Spleen (tissue), 7 donors: ENCODE measurements at regions not wholly inside any gene's neighbourhood (a gene's known extent, or its start where the extent isn't known, plus 50 kb on each side); places are given as distances from the start of the nearest gene placed in this dataset.

Source experiments
- CTCF ChIP-seq, 11 experiments: fragments of 200-600 bp in 7 of 11; fragments of 450-650 bp in 4 of 11; sonication (generic) in 4 of 11; IDR thresholded peaks in 8 of 11; conservative IDR thresholded peaks in 3 of 11; 1 replicate in 7 of 11; 2 replicates in 4 of 11; pipeline versions ENCODE4 v1.4.0 to v1.8.0; 2016 to 2021; ENCODE audit warnings: antibody characterized with exemption in 11 of 11, inconsistent platforms in 4 of 11, mild to moderate bottlenecking in 1 of 11
- POLR2A ChIP-seq, 3 donors: fragments of 450-650 bp; IDR thresholded peaks; one replicate each; pipeline ENCODE4 v1.5.1; 2017; ENCODE audit warnings: antibody characterized with exemption in 3 of 3, mild to moderate bottlenecking in 1 of 3
- POLR2AphosphoS5 ChIP-seq, 3 donors: sonication (generic); formaldehyde crosslinking; IDR thresholded peaks; one replicate each; pipeline ENCODE4 v1.5.1; 2017; ENCODE audit warnings: antibody characterized with exemption in 3 of 3
- donor health status: DM: no; HTN: no; CAD: no; lungs with moderate emphysema.
- donor health status: DM: no; HTN: no; CAD: no.
- donor health status: DM: no; HTN: no; CAD: no.

DNA sequence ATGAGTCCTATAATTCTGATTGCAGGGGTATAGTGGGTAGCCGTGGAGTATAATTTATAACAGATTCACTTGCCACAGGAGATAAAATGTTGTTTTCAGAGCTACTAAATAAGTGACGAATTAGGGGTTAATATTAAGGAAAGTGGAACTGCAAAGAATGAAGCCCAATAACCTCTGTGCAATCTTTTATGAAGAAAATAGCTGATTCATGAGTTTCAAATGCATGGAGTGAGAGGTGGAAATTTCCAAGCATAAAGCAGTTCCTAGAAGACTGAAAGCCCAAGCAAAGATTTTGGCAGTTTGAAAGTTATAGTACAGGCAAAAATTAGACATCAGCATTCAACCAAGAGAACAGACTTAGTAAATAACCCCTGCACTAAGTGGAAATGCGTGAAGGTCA, 1782.4 kb upstream of the PCDH10 start:
- TF ChIP-seq POLR2A (IDR thresholded peaks at IDR 0.05) (no peak), CTCF (IDR thresholded peaks at IDR 0.05 in 8 of 11, conservative IDR thresholded peaks at IDR 0.05 in 3 of 11) (no peak), POLR2AphosphoS5 (IDR thresholded peaks at IDR 0.05) (no peak)
